PC-3 (cell line): ENCODE measurements at regions not wholly inside any gene's neighbourhood (a gene's known extent, or its start where the extent isn't known, plus 50 kb on each side); places are given as distances from the start of the nearest gene placed in this dataset.

Experiments used
- EZH2 ChIP-seq: fragments of 300-600 bp; sonication (generic); IDR thresholded peaks from one replicate; pipeline ENCODE4 v1.6.1; 2017; ENCODE audit warnings: antibody characterized with exemption, mild to moderate bottlenecking, low read length; ENCODE audit not compliant: unreplicated experiment
- EZH2phosphoT487 ChIP-seq: fragments of 300-600 bp; sonication (generic); IDR thresholded peaks from 2 replicates; pipeline ENCODE4 v1.6.1; 2018; ENCODE audit warnings: mild to moderate bottlenecking, antibody characterized with exemption, low read length, borderline replicate concordance

DNA sequence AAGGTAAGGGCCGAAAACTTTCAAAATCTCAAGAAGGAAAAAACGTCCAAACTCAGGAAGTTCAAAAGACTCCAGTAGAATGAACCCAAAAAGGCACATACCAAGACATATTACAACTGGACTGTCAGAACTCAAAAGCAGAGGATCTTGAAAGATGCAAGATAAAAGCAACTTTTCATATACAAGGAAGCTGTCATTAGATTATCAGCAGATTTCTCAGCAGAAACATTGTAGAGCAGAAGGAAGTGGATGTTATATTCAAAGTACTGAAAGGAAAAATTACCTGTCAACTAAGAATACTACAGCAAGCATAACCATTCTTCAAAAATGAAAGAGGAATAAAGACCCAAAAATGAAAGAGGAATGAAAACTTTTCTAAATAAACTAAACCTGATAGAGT is 224.9 kb downstream of the FAT4 start:
- TF ChIP-seq EZH2 (no peak), EZH2phosphoT487 (no peak)
